Smooth muscle cell (in vitro differentiated cells): ENCODE measurements at regions not wholly inside any gene's neighbourhood (a gene's known extent, or its start where the extent isn't known, plus 50 kb on each side); places are given as distances from the start of the nearest gene placed in this dataset.

Experiments
- DNase-seq: peaks from one replicate; lab custom pipeline; 2025; ENCODE audit not compliant: unreplicated experiment; lab: John Stamatoyannopoulos, UW
- H2AFZ ChIP-seq: fragments of 200-600 bp; sonication (generic); 2 replicates; pipeline ENCODE4 v1.6.0; 2016; ENCODE audit warnings: antibody characterized with exemption, low read depth, mild to moderate bottlenecking
- H3F3A ChIP-seq: fragments of 200-600 bp; sonication (generic); 2 replicates; pipeline ENCODE4 v1.6.0; 2017; ENCODE audit warnings: antibody characterized with exemption, low read depth
- H3K27ac ChIP-seq: fragments of 200-600 bp; sonication (generic); 2 replicates; pipeline ENCODE4 v1.5.1; 2016; ENCODE audit warnings: low read depth, mild to moderate bottlenecking
- H3K27me3 ChIP-seq: fragments of 200-600 bp; sonication (generic); 2 replicates; pipeline ENCODE4 v1.6.1; 2016; ENCODE audit warnings: low read depth, mild to moderate bottlenecking
- H3K36me3 ChIP-seq: fragments of 200-600 bp; sonication (generic); 2 replicates; pipeline ENCODE4 v1.5.1; 2016; ENCODE audit warnings: low read depth
- H3K4me1 ChIP-seq: fragments of 200-600 bp; sonication (generic); 2 replicates; pipeline ENCODE4 v1.5.1; 2016; ENCODE audit warnings: low read depth
- H3K4me2 ChIP-seq: fragments of 200-600 bp; sonication (generic); 2 replicates; pipeline ENCODE4 v1.6.0; 2016; ENCODE audit warnings: mild to moderate bottlenecking
- H3K4me3 ChIP-seq: fragments of 200-600 bp; sonication (generic); 2 replicates; pipeline ENCODE4 v1.5.1; 2016; ENCODE audit warnings: mild to moderate bottlenecking
- H3K79me2 ChIP-seq: fragments of 200-600 bp; sonication (generic); 2 replicates; pipeline ENCODE4 v1.6.0; 2016; ENCODE audit warnings: low read depth, mild to moderate bottlenecking
- H3K9ac ChIP-seq: fragments of 200-600 bp; sonication (generic); 2 replicates; pipeline ENCODE4 v1.6.0; 2016; ENCODE audit warnings: low read depth
- H3K9me3 ChIP-seq: fragments of 200-600 bp; sonication (generic); replicated peaks from 2 replicates; pipeline ENCODE4 v1.5.1; 2016; ENCODE audit warnings: low read depth
- H4K20me1 ChIP-seq: fragments of 200-600 bp; sonication (generic); 2 replicates; pipeline ENCODE4 v1.6.0; 2016; ENCODE audit warnings: low read depth
- WGBS: methylation state at CpG from one replicate; pipeline ENCODE4 v1.1.7; 2016; ENCODE audit warnings: low lambda C conversion rate; 5-methylcytosine and 5-hydroxymethylcytosine counted together
- TF ChIP-seq, protein P1 (sequence below): fragments of 200-600 bp; sonication (generic); IDR thresholded peaks from 2 replicates; pipeline ENCODE4 v1.5.1; 2017; ENCODE audit warnings: borderline replicate concordance, mild to moderate bottlenecking, antibody characterized with exemption; ENCODE audit not compliant: insufficient read depth, poor library complexity, severe bottlenecking

- no peak overlapping the region for H3K4me2 ChIP-seq
- no peaks in the 10 kb centered on the region for H3K4me1 ChIP-seq
- DNase-seq: no peak
- H3F3A ChIP-seq: no peaks in the 10 kb centered on the region
- no peak overlapping the region for H3K4me3 ChIP-seq
- no peaks in the 10 kb centered on the region for H4K20me1 ChIP-seq
- TF ChIP-seq, protein P1, sequence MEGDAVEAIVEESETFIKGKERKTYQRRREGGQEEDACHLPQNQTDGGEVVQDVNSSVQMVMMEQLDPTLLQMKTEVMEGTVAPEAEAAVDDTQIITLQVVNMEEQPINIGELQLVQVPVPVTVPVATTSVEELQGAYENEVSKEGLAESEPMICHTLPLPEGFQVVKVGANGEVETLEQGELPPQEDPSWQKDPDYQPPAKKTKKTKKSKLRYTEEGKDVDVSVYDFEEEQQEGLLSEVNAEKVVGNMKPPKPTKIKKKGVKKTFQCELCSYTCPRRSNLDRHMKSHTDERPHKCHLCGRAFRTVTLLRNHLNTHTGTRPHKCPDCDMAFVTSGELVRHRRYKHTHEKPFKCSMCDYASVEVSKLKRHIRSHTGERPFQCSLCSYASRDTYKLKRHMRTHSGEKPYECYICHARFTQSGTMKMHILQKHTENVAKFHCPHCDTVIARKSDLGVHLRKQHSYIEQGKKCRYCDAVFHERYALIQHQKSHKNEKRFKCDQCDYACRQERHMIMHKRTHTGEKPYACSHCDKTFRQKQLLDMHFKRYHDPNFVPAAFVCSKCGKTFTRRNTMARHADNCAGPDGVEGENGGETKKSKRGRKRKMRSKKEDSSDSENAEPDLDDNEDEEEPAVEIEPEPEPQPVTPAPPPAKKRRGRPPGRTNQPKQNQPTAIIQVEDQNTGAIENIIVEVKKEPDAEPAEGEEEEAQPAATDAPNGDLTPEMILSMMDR: no peak
- no peaks in the 10 kb centered on the region for H3K36me3 ChIP-seq
- H2AFZ ChIP-seq: no peak overlapping the region
- no peaks in the 10 kb centered on the region for H3K79me2 ChIP-seq
- H3K9ac ChIP-seq: no peak overlapping the region
- no peaks in the 10 kb centered on the region for H3K27me3 ChIP-seq
- no peak overlapping the region for H3K27ac ChIP-seq
- H3K9me3 ChIP-seq: no peaks in the 10 kb centered on the region
These were observed 509.9 kb downstream of the VGLL3 start for GRCh38 chr3:86481031-86481430.

GRCh38 chr3:86464180-86464579 lies 526.8 kb downstream of the VGLL3 start:
- H3K4me3 ChIP-seq: no peak overlapping the region
- no peak for DNase-seq
- H3K36me3 ChIP-seq: no peaks in the 10 kb centered on the region
- H3K4me2 ChIP-seq: no peak overlapping the region
- no peaks in the 10 kb centered on the region for H3K79me2 ChIP-seq
- no peaks in the 10 kb centered on the region for H3F3A ChIP-seq
- no peaks in the 10 kb centered on the region for H3K4me1 ChIP-seq
- TF ChIP-seq, protein P1: no peak
- H2AFZ ChIP-seq: no peak overlapping the region
- H3K9me3 ChIP-seq: no peaks in the 10 kb centered on the region
- no peaks in the 10 kb centered on the region for H3K27me3 ChIP-seq
- no peak overlapping the region for H3K9ac ChIP-seq
- H4K20me1 ChIP-seq: no peaks in the 10 kb centered on the region
- H3K27ac ChIP-seq: no peak overlapping the region

DNA sequence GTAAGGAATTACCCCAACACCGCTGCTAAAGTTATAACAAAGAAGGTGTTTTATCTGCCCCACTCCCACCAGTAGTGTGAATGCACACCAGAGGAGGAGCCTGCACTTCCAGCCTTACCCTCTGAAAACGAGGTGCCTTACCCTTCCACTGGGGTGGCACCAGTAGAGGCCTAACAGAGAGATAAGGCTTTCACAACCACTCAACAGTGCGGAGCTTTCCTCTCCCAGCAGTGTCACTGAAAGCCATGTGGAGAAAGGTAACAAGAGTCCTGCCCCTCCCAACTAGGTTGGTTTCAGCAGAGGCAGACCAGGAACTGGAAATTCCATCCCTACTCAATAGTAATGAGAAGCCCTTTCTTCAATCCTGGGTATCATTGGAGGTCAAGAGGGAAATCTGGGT lies 539.2 kb downstream of the VGLL3 start:
- WGBS: 87% methylated on average over 3 of the region's 3 CpGs
- TF ChIP-seq, protein P1: no peak

DNA sequence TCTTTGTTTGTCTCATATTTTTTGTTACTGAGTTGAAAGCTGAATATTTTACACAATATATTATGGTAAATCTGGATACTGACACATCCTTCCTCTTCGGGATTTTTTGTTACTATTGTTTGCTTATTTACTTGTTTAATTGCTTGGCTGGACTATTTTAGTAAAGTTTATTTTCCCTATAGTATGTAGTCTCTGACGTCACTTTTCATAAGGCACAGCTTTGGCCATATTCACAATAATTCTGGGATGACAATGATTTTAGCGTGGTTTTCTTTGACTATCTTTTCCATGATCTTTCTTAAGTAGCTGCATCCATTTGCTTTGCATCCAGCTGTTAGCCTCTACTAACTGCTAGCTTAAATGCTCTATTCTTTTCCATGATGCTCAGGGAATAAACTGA lies 552.4 kb downstream of the VGLL3 start:
- Histone ChIP-seq H3F3A (no peaks in the 10 kb centered on the region), H3K4me3 (no peak overlapping the region), H4K20me1 (no peaks in the 10 kb centered on the region), H3K4me1 (no peaks in the 10 kb centered on the region), H3K9me3 (no peaks in the 10 kb centered on the region), H3K36me3 (no peaks in the 10 kb centered on the region), H2AFZ (no peak overlapping the region), H3K9ac (no peak overlapping the region), H3K27ac (no peak overlapping the region), H3K4me2 (no peak overlapping the region), H3K79me2 (no peaks in the 10 kb centered on the region), H3K27me3 (no peaks in the 10 kb centered on the region)
- TF ChIP-seq, protein P1: no peak
- DNase-seq: no peak
- 91% methylated on average over 3 of the region's 3 CpGs for WGBS

More for the DNA sequence above, 539.2 kb downstream of the VGLL3 start:
- H3F3A ChIP-seq: no peaks in the 10 kb centered on the region
- no peaks in the 10 kb centered on the region for H4K20me1 ChIP-seq
- no peak overlapping the region for H3K9ac ChIP-seq
- no peak for DNase-seq
- H3K27ac ChIP-seq: no peak overlapping the region
- H3K36me3 ChIP-seq: no peaks in the 10 kb centered on the region
- H3K9me3 ChIP-seq: no peaks in the 10 kb centered on the region
- no peak overlapping the region for H2AFZ ChIP-seq
- H3K27me3 ChIP-seq: no peaks in the 10 kb centered on the region
- H3K4me2 ChIP-seq: no peak overlapping the region
- no peaks in the 10 kb centered on the region for H3K4me1 ChIP-seq
- H3K4me3 ChIP-seq: no peak overlapping the region
- H3K79me2 ChIP-seq: no peaks in the 10 kb centered on the region
